ENCODE measurements at regions not wholly inside any gene's neighbourhood (a gene's known extent, or its start where the extent isn't known, plus 50 kb on each side); places are given as distances from the start of the nearest gene placed in this dataset.
"Not testable (repeated sequence)": the region's sequence is repeated elsewhere in the genome, so short reads cannot be mapped to it uniquely, and the experiment has no call there.

DNA sequence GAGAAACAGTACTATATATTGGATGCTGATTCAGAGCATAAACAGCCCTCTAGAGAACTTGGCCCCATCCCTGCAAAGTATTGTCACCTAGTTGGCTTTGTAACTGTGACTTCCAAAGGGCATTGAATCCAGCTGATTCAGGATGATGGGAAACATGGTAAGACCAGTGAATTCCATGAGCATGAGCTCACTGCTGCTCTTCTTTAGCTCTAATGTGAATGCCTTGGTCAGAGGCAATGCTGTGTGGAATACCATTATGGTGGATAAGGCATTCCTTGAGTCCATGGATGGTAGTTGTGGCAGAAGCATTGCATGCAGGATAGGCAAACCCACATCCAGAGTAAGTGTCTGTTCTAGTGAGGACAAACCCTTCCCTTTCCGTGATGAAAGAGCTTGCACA, 365.6 kb upstream of the EDA2R start:
- H3K36me3 ChIP-seq: no peaks in the 10 kb centered on the region
- no peaks in the 10 kb centered on the region for H3K4me1 ChIP-seq (ENCODE audit: control insufficient read depth in 1 of 2, insufficient read depth in 1 of 2, low read depth in 1 of 2, low read length in 1 of 2)
- no peaks in the 10 kb centered on the region for H3K9me3 ChIP-seq
- H3K4me3 ChIP-seq (ENCODE audit: low read depth in 1 of 2, low read length in 1 of 2): no peak overlapping the region
- no peak overlapping the region for H3K27ac ChIP-seq
- TF ChIP-seq, protein P1, sequence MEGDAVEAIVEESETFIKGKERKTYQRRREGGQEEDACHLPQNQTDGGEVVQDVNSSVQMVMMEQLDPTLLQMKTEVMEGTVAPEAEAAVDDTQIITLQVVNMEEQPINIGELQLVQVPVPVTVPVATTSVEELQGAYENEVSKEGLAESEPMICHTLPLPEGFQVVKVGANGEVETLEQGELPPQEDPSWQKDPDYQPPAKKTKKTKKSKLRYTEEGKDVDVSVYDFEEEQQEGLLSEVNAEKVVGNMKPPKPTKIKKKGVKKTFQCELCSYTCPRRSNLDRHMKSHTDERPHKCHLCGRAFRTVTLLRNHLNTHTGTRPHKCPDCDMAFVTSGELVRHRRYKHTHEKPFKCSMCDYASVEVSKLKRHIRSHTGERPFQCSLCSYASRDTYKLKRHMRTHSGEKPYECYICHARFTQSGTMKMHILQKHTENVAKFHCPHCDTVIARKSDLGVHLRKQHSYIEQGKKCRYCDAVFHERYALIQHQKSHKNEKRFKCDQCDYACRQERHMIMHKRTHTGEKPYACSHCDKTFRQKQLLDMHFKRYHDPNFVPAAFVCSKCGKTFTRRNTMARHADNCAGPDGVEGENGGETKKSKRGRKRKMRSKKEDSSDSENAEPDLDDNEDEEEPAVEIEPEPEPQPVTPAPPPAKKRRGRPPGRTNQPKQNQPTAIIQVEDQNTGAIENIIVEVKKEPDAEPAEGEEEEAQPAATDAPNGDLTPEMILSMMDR (IDR thresholded peaks at IDR 0.05): no peak
- no peaks in the 10 kb centered on the region for H3K27me3 ChIP-seq

DNA sequence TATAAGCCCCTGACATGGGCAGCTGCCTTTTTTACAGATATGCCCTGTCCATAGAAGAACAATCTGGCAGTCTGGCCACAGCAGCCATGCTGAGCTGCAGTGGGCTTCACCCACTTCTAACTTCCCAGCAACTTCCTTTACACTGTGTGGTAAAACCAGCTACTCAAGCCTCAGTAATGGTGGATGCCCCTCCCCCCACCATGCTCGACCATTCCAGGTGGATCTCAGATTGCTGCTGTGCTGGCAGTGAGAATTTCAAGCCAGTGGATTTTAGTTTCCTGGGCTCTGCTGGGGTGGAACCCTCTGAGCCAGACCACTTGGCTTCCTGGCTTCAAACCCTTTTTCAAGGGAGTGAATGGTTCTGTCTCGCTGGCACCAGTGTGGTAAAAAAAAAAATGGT, 355.9 kb upstream of the EDA2R start:
- Histone ChIP-seq H3K36me3 (no peaks in the 10 kb centered on the region), H3K27ac (no peak overlapping the region), H3K9me3 (no peaks in the 10 kb centered on the region)

DNA sequence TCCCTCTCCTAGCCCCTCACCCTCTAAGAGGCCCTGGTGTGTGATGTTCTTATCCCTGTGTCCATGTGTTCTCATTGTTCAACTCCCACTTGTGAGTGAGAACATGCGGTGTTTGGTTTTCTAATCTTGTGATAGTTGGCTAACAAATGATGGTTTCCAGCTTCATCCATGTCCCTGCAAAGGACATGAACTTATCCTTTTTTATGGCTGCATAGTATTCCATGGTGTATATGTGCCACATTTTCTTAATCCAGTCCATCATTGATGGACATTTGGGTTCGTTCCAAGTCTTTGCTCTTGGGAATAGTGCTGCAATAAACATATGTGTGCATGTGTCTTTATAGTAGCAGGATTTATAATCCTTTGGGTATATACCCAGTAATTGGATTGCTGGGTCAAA, 353.2 kb upstream of the EDA2R start:
- H3K4me1 ChIP-seq (ENCODE audit: control insufficient read depth in 1 of 2, insufficient read depth in 1 of 2, low read depth in 1 of 2, low read length in 1 of 2): not testable (repeated sequence)

More for the DNA sequence above, 355.9 kb upstream of the EDA2R start:
- Histone ChIP-seq H3K4me3 (ENCODE audit: low read depth in 1 of 2, low read length in 1 of 2) (no peak overlapping the region), H3K4me1 (ENCODE audit: control insufficient read depth in 1 of 2, insufficient read depth in 1 of 2, low read depth in 1 of 2, low read length in 1 of 2) (no peaks in the 10 kb centered on the region), H3K27me3 (no peaks in the 10 kb centered on the region)
- TF ChIP-seq, protein P1 (IDR thresholded peaks at IDR 0.05): no peak

DNA sequence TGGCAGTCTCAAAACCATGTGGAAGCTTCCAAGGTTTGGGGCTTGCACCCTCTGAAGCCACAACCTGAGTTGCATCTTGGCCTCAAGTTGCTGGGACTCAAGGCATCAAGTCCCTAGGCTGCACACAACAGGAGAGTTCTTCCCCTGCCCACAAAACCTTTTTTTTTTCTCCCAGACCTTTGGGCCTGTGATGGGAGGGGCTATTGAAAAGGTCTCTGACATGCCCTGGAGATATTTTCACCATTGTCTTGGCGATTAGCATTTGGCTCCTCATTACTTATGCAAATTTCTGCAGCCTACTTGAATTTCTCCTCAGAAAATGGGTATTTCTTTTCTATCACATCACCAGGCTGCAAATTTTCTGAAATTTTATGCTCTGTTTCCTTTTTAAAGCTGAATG, 349.5 kb upstream of the EDA2R start:
- H3K27me3 ChIP-seq: no peaks in the 10 kb centered on the region
- H3K4me3 ChIP-seq (ENCODE audit: low read depth in 1 of 2, low read length in 1 of 2): no peak overlapping the region
- H3K36me3 ChIP-seq: no peaks in the 10 kb centered on the region
- H3K9me3 ChIP-seq: no peaks in the 10 kb centered on the region
- no peaks in the 10 kb centered on the region for H3K4me1 ChIP-seq (ENCODE audit: control insufficient read depth in 1 of 2, insufficient read depth in 1 of 2, low read depth in 1 of 2, low read length in 1 of 2)
- no peak overlapping the region for H3K27ac ChIP-seq
- TF ChIP-seq, protein P1 (IDR thresholded peaks at IDR 0.05): no peak

More for the DNA sequence above, 353.2 kb upstream of the EDA2R start:
- not testable (repeated sequence) for H3K36me3 ChIP-seq; H3K4me3 ChIP-seq (ENCODE audit: low read depth in 1 of 2, low read length in 1 of 2); H3K27me3 ChIP-seq; H3K27ac ChIP-seq; H3K9me3 ChIP-seq

DNA sequence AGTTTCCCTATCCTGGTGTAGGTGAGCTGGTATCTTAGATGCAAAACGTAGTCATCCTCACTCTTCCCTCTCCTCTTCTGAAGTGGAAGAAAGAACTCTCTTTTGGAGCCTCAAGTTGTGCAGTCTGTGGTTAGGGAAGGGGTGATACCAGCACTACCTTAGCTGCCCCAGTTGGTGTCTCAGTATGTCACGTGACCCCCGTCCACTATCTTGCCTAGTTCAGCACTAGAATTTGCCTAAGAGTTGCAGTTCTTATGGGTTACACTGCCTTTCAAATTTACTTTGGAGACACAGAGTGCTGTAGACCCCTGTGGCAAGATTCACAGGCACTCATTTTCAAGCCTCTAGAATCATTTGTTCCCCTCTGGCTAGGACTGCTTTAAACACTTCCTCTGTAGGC, 322.8 kb upstream of the EDA2R start:
- no peaks in the 10 kb centered on the region for H3K27me3 ChIP-seq

DNA sequence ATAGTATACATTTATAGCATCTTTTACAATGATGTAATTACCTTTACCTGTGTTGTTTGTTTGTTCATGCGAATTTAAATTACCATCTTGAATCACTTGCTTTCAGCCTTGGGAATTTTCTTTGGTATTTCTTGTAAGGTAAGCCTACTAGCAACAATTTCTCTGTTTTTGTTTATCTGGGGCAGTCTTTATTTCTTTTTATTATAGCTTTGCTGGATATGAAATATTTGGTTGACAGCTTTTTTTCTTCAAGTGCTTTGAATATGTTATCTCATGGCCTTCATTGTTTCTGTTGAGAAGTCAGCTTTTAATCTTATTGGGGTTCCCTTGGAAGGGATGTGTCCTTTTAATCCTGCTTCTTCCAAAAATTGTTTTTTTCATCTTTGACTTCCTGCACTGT, 292.8 kb upstream of the EDA2R start:
- Histone ChIP-seq H3K4me1 (ENCODE audit: control insufficient read depth in 1 of 2, insufficient read depth in 1 of 2, low read depth in 1 of 2, low read length in 1 of 2) (no peaks in the 10 kb centered on the region), H3K36me3 (no peaks in the 10 kb centered on the region), H3K9me3 (no peaks in the 10 kb centered on the region), H3K27ac (no peak overlapping the region), H3K27me3 (no peaks in the 10 kb centered on the region), H3K4me3 (ENCODE audit: low read depth in 1 of 2, low read length in 1 of 2) (no peak overlapping the region)
- TF ChIP-seq, protein P1 (IDR thresholded peaks at IDR 0.05): no peak

More for the DNA sequence above, 322.8 kb upstream of the EDA2R start:
- H3K4me1 ChIP-seq (ENCODE audit: control insufficient read depth in 1 of 2, insufficient read depth in 1 of 2, low read depth in 1 of 2, low read length in 1 of 2): no peaks in the 10 kb centered on the region
- H3K36me3 ChIP-seq: no peaks in the 10 kb centered on the region
- no peaks in the 10 kb centered on the region for H3K9me3 ChIP-seq
- H3K4me3 ChIP-seq (ENCODE audit: low read depth in 1 of 2, low read length in 1 of 2): no peak overlapping the region
- TF ChIP-seq, protein P1 (IDR thresholded peaks at IDR 0.05): no peak
- no peak overlapping the region for H3K27ac ChIP-seq

DNA sequence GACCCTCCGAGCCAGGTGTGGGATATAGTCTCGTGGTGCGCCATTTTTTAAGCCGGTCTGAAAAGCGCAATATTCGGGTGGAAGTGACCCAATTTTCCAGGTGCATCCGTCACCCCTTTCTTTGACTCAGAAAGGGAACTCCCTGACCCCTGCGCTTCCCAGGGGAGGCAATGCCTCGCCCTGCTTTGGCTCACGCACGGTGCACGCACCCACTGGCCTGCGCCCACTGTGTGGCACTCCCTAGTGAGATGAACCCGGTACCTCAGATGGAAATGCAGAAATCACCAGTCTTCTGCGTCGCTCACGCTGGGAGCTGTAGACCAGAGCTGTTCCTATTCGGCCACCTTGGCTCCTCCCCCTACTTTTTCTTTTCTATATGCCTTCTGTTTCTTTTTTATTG, 291.6 kb upstream of the EDA2R start:
- not testable (repeated sequence) for H3K27ac ChIP-seq; H3K27me3 ChIP-seq; H3K9me3 ChIP-seq; H3K4me3 ChIP-seq (ENCODE audit: low read depth in 1 of 2, low read length in 1 of 2); H3K4me1 ChIP-seq (ENCODE audit: control insufficient read depth in 1 of 2, insufficient read depth in 1 of 2, low read depth in 1 of 2, low read length in 1 of 2); H3K36me3 ChIP-seq
